ENCODE measurements at regions not wholly inside any gene's neighbourhood (a gene's known extent, or its start where the extent isn't known, plus 50 kb on each side); places are given as distances from the start of the nearest gene placed in this dataset.
A peak's percentile ranks its signal among the peaks of the same experiment; 100 is the strongest.
"Not testable (repeated sequence)": the region's sequence is repeated elsewhere in the genome, so short reads cannot be mapped to it uniquely, and the experiment has no call there.

- peak; percentile 65 for TF ChIP-seq CTCF (IDR thresholded peaks at IDR 0.05; ENCODE audit: insufficient read depth, low read depth, low read length, missing control alignments)
- DNase-seq (ENCODE audit: low read depth) = peak; percentile 1
- no peak overlapping the region for H3K4me3 ChIP-seq (ENCODE audit: low read depth, low read length)
Measured at GRCh38 chr14:106277503-106277902, 751.1 kb downstream of the TMEM121 start.

GRCh38 chr14:106280876-106281275 is 754.5 kb downstream of the TMEM121 start:
- TF ChIP-seq CTCF (IDR thresholded peaks at IDR 0.05; ENCODE audit: insufficient read depth, low read depth, low read length, missing control alignments) = no peak
- no peak for DNase-seq (ENCODE audit: low read depth)
- H3K4me3 ChIP-seq (ENCODE audit: low read depth, low read length) = no peak overlapping the region

GRCh38 chr14:106286697-106287290 is 760.4 kb downstream of the TMEM121 start:
- TF ChIP-seq CTCF (IDR thresholded peaks at IDR 0.05; ENCODE audit: insufficient read depth, low read depth, low read length, missing control alignments) = peak; percentile 45
- no peak overlapping the region for H3K4me3 ChIP-seq (ENCODE audit: low read depth, low read length)
- DNase-seq (ENCODE audit: low read depth) = peak; percentile 14

- no peak for TF ChIP-seq CTCF (IDR thresholded peaks at IDR 0.05; ENCODE audit: insufficient read depth, low read depth, low read length, missing control alignments)
- no peak for DNase-seq (ENCODE audit: low read depth)
- H3K4me3 ChIP-seq (ENCODE audit: low read depth, low read length) = no peak overlapping the region
Measured at GRCh38 chr14:106287506-106287905, 761.1 kb downstream of the TMEM121 start.

GRCh38 chr14:106291626-106292025 is 765.2 kb downstream of the TMEM121 start:
- no peak for DNase-seq (ENCODE audit: low read depth)
- H3K4me3 ChIP-seq (ENCODE audit: low read depth, low read length) = no peak overlapping the region
- no peak for TF ChIP-seq CTCF (IDR thresholded peaks at IDR 0.05; ENCODE audit: insufficient read depth, low read depth, low read length, missing control alignments)

- no peak for DNase-seq (ENCODE audit: low read depth)
- H3K4me3 ChIP-seq (ENCODE audit: low read depth, low read length) = no peak overlapping the region
- no peak for TF ChIP-seq CTCF (IDR thresholded peaks at IDR 0.05; ENCODE audit: insufficient read depth, low read depth, low read length, missing control alignments)
Measured at GRCh38 chr14:106294324-106294723, 767.9 kb downstream of the TMEM121 start.

GRCh38 chr14:106300951-106301510 is 774.6 kb downstream of the TMEM121 start:
- DNase-seq (ENCODE audit: low read depth); H3K4me3 ChIP-seq (ENCODE audit: low read depth, low read length): not testable (repeated sequence)

GRCh38 chr14:106301609-106302008 is 775.2 kb downstream of the TMEM121 start:
- H3K4me3 ChIP-seq (ENCODE audit: low read depth, low read length); DNase-seq (ENCODE audit: low read depth): not testable (repeated sequence)
